GM12891 (cell line): ENCODE measurements at regions not wholly inside any gene's neighbourhood (a gene's known extent, or its start where the extent isn't known, plus 50 kb on each side); places are given as distances from the start of the nearest gene placed in this dataset.

ENCODE experiments used
- POLR2A ChIP-seq: IDR thresholded peaks from 2 replicates; pipeline ENCODE4 v1.6.1; 2011; ENCODE audit warnings: low read depth, low read length, control low read depth
- POLR2AphosphoS5 ChIP-seq: IDR thresholded peaks from 2 replicates; pipeline ENCODE4 v1.6.1; 2011; ENCODE audit warnings: low read depth, low read length, control low read depth
- TAF1 ChIP-seq: IDR thresholded peaks from 2 replicates; pipeline ENCODE4 v1.6.1; 2011; ENCODE audit warnings: low read depth, low read length, control low read depth

- no peak for TF ChIP-seq POLR2AphosphoS5
- no peak for TF ChIP-seq TAF1
- no peak for TF ChIP-seq POLR2A
Measured at GRCh38 chr3:44023961-44024593, 217.6 kb upstream of the TOPAZ1 start.
